ENCODE measurements at regions not wholly inside any gene's neighbourhood (a gene's known extent, or its start where the extent isn't known, plus 50 kb on each side); places are given as distances from the start of the nearest gene placed in this dataset.

DNA sequence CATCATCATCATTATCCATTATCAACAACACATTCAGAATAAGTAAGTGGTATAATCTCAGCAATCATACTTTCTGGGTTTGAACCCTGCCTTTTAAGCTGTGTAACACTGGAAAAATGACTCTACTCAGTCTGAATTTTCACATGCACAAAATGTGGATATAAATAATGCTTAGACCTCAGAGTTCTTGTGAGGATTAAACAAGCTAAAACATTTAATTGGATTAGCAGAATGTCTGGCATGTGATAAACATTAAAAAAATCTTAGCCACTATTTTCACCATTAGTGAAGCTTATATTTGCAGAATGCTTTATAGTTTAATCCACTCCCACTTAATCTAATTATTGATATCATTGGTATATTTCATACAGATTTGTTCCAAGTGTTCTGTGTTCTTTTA is 412.3 kb downstream of the RFC3 start:
- dilution Hi-C loops (cut with HindIII; ENCODE audit: low sequenced_read_pairs, unreplicated experiment) = no loop called here
- H3K27ac ChIP-seq (ENCODE audit: insufficient read depth, low read length) = no peak overlapping the region
- H2BK120ac ChIP-seq (ENCODE audit: low read depth, low read length) = no peak overlapping the region
- H3K36me3 ChIP-seq (ENCODE audit: control insufficient read depth, insufficient read depth, low read length) = no peaks in the 10 kb centered on the region
- no peaks in the 10 kb centered on the region for H3K79me1 ChIP-seq (ENCODE audit: low read depth in 1 of 2, low read length in 2 of 2)
- no peaks in the 10 kb centered on the region for H3K27me3 ChIP-seq (ENCODE audit: control insufficient read depth, insufficient read depth, low read length)
- no peaks in the 10 kb centered on the region for H3K9me3 ChIP-seq (ENCODE audit: control insufficient read depth, insufficient read depth, low read length)
- H3K4me2 ChIP-seq (ENCODE audit: low read depth, low read length) = no peak overlapping the region
- no peak overlapping the region for H3K4ac ChIP-seq (ENCODE audit: low read depth, low read length)
- H3K14ac ChIP-seq (replicated peaks; ENCODE audit: low read depth, low read length) = no peak overlapping the region
- H2BK15ac ChIP-seq (ENCODE audit: low read depth, low read length) = no peak overlapping the region
- no peak overlapping the region for H3K18ac ChIP-seq (ENCODE audit: low read depth, low read length)
- H3K9me1 ChIP-seq (ENCODE audit: insufficient read depth, low read length) = no peaks in the 10 kb centered on the region
- H2BK20ac ChIP-seq (ENCODE audit: low read depth, low read length) = no peak overlapping the region
- no peak overlapping the region for H2AFZ ChIP-seq (replicated peaks; ENCODE audit: low read length, poor library complexity)
- ATAC-seq (ENCODE audit: low read depth) = no peak
- BruUV-seq (replicated peaks) = no TSS peak
- no peaks in the 10 kb centered on the region for H3K4me1 ChIP-seq (ENCODE audit: control insufficient read depth, insufficient read depth, low read length)
- H3K56ac ChIP-seq (ENCODE audit: extremely low read depth, insufficient read depth, low read length) = no peak overlapping the region
- H4K5ac ChIP-seq (ENCODE audit: low read depth, low read length) = no peak overlapping the region
- H2BK5ac ChIP-seq (ENCODE audit: low read depth, low read length, poor library complexity, severe bottlenecking) = no peak overlapping the region
- no peaks in the 10 kb centered on the region for H4K20me1 ChIP-seq (ENCODE audit: insufficient read depth, low read length)
- ChIA-PET POLR2A (ENCODE audit: unreplicated experiment) (no interaction called here), CTCF (no interaction called here)
- intact Hi-C loops (cut with micrococcal nuclease) = no loop called here
- TF ChIP-seq BHLHE40 (IDR thresholded peaks at IDR 0.05; ENCODE audit: low read depth, low read length) (no peak), USF2 (IDR thresholded peaks at IDR 0.05; ENCODE audit: low read depth, low read length) (no peak), FOS (IDR thresholded peaks at IDR 0.05; ENCODE audit: low read depth, low read length) (no peak), CHD1 (IDR thresholded peaks at IDR 0.05; ENCODE audit: low read depth, low read length) (no peak), NFE2L2 (IDR thresholded peaks at IDR 0.05; ENCODE audit: low read depth, low read length) (no peak), POLR2A (IDR thresholded peaks at IDR 0.05; ENCODE audit: low read depth, low read length) (no peak)
- no peak for DNase-seq
- no peak overlapping the region for H4K91ac ChIP-seq (ENCODE audit: insufficient read depth, low read depth, low read length)
- in situ Hi-C loops (cut with MboI; ENCODE audit: low sequenced_read_pairs) = no loop called here
- H2AK5ac ChIP-seq (ENCODE audit: low read depth, low read length) = no peak overlapping the region
- H3K9ac ChIP-seq (ENCODE audit: low read depth, low read length) = no peak overlapping the region
- no peak overlapping the region for H3K23ac ChIP-seq (ENCODE audit: low read depth, low read length)
- H2AK9ac ChIP-seq (replicated peaks; ENCODE audit: low read depth, low read length, poor library complexity) = no peak overlapping the region
- H3K4me3 ChIP-seq (ENCODE audit: insufficient read depth, low read depth, low read length) = no peak overlapping the region
- no peak overlapping the region for H4K8ac ChIP-seq (ENCODE audit: low read depth in 2 of 2, low read length in 2 of 2)

All from IMR-90 (cell line).